NCI-H446 (cell line): ENCODE measurements at regions not wholly inside any gene's neighbourhood (a gene's known extent, or its start where the extent isn't known, plus 50 kb on each side); places are given as distances from the start of the nearest gene placed in this dataset.

Experiments
- DNase-seq, 2 experiments: peaks; one replicate each; lab custom pipeline; 2025; lab: John Stamatoyannopoulos, UW

DNA sequence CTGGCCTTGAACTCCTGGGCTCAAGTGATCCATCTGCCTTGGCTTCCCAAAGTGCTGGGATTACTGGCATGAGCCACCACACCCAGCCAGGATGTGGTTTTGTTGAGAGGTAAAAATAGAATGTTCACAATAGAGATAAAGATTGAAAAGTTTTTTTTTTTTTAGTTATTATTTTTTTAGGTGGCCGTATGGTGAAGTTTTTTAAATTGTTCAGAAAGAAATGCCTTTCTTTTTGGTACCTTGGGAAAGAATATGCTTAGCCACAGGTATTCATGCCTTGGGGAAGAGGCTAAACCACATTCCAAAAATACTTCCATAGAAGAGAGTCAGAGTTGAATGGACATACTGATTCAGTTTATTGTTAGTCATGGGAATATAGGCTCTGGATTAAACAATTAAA is 143.4 kb downstream of the C11orf91 start:
- DNase-seq = no peak

DNA sequence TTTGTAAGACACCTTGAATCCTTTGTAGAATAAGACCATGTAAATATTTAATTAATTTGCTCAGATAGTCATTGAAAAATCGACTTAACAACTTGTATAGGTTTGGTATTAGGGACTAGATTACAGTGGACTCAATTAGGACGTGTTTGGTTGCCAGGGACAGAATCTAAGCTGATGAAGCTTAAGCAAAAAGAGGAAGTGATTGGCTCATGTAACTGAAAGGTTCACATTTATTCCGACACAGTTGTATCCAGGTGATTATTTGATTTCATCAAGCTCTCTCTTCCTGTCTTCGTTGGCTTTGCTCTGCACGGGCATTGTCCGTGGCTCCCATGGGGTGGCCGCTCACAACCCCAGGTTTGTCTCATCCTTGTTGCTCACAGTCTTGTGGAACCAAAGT is 146.4 kb downstream of the C11orf91 start:
- DNase-seq = no peak

DNA sequence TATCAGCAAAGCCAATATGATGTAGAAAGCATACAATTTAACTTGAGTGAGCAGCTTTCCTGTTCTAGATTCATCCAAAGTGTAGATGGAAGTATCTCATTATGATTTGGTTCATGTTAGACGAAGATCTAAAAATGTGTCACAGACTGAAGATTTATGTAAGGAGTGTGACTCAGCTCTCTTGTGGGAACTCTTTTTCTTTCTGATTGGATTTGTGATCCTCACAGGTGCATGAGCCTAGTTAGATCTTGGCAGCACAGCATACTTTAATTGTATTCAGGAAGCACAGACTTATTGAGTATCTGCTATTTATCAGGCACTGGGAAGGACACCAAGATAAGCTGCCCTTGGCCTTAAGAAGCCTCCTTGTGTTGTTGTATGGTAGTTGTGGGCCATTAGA is 147.1 kb downstream of the C11orf91 start:
- no peak for DNase-seq

DNA sequence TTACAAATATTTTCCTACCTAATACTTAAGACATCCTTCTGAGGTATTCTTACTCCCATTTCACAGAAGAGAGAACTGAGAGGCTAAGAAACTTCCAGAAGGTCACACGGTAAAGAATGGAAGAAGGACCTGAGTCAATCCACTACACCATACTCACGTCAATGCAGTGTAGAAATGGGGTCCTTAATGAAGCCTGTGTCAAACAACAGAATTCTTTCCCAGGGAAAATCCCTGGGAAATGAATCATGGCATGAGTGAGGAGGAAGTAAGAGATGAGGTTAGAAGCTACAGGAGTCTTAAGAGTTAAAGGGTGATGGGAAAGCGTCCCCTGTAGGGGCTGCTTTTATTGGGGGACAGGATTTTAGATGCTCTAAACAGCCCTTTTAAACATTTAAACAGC is 147.9 kb downstream of the C11orf91 start:
- no peak for DNase-seq

DNA sequence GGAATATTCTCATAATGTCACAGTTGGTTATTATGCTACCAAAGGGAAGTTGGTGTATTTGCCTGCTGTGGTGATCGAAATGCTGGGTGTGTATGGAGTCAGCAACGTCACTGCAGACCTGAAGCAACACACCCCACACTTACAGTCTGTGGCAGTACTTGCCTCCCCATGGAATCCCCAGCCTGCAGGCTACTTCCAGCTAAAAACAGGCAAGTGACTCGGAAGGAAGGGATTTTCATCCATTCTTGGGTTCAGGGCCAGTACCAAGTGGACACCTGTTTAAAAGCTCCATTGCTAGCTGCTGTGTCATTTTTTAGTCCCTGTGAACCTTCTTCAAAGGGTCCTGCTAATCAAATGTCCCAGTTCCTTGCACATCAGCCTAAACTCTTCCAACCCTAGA is 149.6 kb downstream of the C11orf91 start:
- no peak for DNase-seq

DNA sequence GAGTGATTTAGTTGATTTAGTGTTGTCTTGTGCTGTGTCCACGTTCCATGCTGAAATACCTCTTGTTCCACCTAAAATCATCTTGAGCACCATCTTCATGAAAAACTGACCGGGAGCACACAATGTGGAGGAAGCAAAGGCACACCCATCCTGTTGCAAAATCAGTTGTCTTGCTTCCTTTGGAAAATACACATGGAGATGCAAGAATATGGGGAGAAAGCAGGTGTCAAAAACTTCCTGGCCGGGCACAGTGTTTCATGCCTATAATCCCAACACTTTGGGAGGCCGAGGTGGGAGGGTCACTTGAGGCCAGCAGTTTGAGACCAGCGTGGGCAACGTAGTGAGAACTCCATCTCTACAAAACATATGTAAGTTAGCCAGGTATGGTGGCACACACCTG is 151.1 kb downstream of the C11orf91 start:
- no peak for DNase-seq

DNA sequence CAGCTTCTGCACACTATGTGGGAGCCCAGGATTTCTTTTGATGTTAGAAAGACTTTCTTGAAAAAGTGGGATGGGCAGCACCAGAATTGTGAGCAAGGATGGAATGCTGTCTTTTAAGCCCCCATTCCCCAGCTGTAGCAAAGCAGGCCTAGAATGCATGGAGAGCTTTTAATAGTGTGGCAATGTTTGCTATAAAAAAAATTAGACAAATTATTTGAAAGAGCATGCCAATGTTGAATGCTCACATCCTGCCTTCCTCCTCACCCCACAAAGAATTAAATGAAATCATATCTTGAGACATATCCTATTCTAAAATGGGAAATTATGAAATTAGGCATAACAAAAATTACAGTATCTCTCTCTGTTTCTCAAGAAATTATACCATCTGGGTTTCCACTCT is 154.7 kb downstream of the C11orf91 start:
- no peak for DNase-seq

DNA sequence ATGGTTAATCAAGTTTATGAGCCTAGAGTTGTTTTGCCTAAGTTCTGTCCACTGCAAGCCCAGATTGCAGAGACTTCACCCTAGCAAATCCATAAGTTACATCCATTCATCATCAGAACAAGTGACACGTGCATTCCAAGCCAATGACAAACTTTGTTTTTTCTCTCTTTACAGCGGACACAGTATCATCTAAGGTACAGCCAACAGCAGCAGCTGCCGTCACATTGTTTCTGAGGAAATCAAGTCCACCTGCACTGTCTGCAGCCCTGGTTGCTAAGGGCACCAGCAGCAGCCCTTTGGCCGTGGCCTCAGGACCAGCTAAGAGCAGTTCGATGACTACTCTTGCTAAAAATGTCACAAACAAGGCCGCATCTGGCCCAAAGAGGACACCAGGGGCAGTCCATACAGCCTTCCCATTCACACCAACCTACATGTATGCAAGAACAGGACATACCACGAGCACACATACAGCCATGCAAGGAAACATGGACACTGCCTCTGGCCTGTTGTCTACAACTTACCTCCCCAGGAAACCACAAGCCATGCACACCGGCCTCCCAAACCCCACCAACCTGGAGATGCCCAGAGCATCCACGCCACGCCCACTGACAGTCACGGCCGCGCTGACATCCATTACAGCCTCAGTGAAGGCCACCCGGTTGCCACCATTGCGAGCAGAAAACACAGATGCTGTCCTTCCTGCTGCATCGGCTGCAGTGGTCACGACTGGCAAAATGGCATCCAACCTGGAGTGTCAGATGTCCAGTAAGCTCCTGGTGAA is 155.8 kb downstream of the C11orf91 start:
- no peak for DNase-seq

DNA sequence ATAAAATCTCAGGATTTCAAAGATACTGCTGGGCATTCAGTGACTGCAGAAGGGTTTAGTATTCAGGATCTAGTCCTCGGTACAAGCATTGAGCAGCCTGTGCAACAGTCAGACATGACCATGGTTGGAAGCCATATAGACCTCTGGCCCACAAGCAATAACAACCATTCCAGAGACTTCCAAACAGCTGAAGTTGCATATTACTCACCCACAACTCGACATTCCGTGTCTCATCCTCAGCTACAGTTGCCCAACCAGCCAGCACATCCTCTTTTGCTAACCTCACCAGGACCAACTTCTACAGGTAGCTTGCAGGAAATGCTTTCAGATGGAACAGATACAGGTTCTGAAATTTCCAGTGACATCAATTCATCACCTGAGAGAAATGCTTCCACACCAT is 156.8 kb downstream of the C11orf91 start:
- no peak for DNase-seq

DNA sequence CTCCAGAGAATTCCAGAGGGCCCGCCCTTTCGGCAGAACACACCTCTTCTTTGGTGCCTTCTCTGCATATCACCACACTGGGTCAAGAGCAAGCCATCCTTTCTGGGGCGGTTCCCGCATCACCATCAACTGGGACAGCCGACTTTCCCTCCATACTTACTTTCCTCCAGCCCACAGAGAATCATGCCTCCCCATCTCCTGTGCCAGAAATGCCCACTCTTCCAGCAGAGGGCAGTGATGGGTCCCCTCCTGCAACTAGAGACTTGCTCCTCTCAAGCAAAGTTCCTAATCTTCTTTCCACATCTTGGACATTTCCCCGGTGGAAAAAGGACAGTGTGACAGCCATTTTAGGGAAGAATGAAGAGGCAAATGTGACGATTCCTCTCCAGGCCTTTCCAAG is 157.7 kb downstream of the C11orf91 start:
- DNase-seq = peak; percentile 12 to 48

DNA sequence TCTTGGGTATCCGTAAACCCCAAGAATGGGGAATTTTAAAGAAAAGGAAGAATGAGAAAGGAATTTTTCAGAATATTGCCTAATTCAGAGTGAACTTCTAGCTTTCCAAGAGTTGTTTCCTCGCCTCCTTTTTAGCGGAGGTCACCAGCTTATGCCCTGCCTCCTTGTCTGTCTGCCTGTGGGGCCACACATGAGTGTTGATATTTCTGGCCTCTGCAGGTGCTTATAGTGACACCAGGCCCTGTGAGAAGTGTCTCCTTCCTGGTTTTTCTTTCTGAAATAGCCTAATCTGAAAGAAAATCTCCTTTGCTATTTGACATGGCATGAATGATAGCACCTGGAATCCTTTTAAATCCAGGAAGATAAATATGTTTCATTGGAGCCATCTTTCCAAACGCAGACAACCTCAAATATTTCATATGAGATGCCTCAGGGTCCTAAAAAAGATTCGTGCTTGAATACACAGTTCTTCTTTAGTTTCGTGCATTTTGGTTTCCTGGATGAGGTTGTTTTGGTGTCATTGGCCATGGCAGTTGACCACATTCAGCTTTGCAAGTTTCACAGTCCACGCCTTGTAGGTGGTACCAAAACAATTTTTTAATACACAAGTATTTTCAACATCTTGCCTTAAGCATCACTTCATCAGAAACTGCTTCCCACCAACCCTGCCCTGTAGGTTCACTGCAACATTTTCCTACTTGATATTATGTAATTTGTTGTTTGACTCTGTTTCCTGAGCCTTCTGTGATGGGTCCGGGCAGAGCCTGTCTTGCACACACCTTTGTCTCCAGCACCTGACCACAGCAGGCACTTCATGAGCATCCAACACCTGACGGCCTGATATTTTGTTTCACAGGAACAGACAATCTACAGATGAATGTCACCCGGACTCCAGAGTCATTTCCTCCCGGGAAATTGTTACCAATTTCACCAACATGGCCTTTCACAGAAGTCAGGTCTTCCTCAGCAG is 159.4 kb downstream of the C11orf91 start:
- no peak for DNase-seq

DNA sequence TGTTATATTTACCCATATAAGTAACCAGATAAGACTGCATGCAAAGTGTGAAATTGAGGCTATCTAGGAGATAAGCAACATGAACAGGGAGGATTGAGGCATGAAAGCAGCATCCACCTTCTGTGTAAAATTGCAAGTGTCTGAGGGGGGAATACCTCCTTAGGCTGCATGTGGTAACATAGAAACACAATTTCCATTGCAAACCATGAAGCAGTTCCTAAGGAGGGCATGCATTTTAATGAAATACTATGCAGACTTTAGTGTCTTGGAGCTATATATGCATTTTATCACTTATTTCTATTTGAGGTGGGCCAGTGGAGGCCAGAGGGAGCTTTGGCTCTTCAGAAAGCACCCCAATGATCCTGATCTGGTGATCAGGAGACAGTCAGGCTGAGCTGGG is 160.2 kb downstream of the C11orf91 start:
- DNase-seq = no peak

DNA sequence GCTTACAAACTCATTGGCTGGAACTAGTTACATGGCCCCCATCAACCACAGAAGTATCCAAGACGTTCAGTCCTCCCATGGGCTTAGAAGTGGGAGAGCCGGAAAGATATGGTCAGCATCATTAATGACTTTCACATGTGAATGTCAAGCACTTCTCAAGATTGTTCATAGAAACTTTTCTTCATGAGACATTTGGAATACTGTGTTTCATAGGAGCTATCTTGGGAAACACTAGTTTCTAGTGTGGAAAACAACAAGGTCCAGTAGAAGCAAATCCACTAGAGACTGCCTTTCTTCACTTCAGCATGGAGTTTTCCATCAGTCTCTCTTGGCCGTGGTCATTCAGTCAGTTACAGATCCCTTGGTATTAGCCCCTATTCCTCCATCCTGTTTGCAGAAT is 160.9 kb downstream of the C11orf91 start:
- no peak for DNase-seq

DNA sequence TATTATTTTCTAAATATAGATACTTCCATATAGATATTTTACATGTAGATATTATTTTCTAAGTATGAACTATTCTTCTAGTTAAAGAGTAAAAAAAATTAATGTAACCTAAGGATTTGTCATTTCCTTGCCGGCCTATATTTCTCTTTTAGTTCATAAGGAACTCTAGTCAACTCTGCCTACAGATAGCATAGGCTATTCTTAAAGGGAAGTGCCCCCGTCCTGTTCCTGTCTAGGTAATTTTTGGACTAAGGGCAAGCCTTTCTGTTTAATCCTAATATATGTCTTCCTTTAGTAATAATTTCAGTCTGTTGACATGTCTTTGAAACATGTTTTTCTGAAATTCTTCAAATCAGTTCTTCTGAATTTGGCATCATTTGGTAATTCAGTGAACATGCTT is 161.9 kb downstream of the C11orf91 start:
- DNase-seq = no peak

DNA sequence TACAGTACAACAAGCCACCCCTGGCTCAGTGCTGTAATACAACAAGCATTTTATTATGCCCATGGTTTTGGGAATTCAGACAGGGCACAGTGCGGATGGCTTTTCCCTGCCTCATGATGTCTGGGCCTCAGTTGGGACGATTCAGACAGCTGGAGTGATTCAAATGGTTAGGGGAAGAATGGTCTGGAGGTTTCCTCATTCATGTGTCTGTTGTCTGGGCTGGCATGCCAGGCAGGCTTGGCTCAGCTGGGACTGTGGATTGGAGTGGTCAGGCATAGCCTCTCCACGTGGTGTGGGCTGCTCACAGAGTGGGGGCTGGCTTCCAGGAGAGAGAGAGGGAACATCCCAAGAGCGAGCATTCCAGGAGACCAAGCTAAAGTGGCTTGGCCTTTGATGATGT is 164.4 kb downstream of the C11orf91 start:
- no peak for DNase-seq

DNA sequence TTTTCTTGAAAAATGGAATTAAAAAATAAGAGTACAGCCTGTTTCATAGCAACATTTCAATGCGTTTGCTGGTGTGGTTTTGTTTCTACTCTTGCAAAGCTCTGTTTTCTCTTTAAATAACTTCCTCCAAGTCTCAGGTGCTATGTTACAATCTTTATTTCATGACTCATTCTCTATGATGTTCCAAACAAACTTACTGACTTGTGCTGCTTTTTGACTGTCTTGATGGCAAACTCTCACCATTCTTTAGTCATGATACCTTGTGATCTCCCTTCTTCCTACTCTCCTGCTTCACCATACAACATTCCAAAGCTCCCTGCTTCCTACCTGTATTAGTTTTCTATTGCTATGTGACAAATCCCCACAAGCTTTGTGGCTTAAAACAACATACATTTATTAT is 166.1 kb downstream of the C11orf91 start:
- DNase-seq = no peak

DNA sequence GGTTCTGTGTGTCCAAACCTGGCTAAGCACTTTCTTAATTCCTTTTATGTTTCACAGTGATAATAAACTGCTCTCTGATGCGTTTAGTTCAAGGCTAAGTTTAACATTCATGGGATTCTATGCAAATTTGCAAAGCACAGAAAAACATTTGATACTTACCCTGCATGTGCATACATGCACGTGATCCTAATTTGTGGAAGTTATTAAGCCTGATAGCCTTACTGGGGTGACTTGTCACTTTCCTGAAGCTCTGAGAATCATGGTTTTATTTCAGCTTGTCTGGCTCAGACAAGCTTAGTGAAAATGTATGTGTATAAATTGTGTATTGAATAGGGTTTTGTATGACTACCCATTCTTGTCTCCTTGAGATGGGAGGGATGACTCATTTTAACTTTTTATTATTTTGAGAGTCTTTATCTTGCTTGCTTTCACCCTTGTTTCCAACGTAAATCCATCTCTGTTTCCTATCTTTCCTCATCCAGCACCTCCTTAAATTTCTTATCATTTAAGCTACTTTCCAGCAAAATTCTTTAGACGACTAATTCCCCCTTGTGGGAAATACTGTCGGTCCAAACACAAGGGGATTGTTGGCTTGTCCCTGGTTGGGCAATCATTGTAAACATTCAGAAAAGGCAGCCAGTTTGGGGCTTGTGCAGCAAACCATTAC is 167.1 kb downstream of the C11orf91 start:
- DNase-seq = no peak

DNA sequence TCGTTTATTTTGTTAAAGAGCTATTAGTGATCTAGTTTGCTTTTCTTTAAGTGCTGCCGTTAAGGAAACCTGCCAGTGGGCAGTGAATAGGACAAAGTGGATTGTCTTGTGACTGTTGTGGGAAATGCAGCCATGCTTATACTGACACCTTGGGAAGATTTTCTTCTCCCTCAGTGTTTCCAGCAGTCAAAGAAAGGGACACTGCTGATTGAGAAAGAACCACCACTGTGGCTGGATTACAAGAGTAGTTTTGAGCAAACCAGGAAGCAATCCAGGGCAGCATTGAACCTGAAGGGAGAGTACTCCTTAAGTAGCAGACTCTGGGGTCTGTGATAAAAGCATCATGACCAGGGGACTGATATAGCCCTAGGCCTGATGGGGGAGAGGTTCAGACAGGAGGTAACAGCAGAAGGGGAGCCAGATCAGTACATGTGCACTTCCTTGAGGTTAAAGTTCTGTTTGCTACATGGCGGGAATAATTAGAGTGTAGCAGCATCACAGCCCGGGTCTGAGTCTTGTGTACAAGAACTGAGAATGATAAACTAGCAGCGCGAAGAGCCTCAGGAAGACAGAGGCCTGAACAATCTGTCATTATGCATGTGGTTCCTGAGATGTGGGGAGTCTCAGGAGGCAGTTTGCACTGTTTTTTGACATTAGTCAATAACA is 167.8 kb downstream of the C11orf91 start:
- DNase-seq = no peak

DNA sequence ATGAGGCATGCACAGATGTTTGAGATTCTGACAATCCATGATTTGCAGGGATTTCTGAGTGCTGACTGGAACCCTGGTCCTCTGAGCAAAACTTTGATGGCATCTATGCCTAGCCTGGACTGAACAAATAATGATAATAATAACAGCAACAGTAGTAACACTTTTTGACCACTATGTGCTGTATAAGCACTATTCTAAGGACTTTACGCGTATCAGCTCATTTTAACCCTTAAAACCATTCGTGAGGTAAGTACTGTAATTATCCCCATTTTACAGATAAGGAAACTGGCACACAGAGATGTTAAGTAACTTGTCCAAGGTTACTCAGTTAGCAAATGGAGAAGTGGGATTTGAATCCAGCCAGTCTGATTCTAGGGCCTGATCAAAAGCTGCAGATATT is 168.4 kb downstream of the C11orf91 start:
- no peak for DNase-seq

DNA sequence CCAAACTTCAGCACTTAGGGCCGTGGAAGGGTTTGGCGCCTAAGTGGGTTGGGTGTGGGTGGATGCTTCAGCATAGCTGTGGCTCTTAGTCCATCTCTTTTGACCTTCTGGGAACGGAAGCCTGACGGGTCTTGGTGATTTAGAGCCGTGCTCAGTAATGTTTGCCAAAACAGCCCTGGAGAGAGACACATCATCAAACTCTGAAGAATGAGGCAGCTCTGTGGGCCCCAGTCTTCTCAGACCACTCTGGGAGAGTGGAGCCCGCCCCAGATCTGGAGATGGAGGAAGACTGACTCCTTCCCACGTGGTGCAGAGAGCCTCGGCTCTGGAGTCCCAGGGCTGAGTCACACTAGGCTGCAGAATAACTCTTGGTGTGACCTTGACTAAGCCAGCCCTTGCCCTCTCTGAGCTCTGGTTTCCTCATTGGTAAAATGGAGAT is 168.9 kb downstream of the C11orf91 start:
- no peak for DNase-seq

DNA sequence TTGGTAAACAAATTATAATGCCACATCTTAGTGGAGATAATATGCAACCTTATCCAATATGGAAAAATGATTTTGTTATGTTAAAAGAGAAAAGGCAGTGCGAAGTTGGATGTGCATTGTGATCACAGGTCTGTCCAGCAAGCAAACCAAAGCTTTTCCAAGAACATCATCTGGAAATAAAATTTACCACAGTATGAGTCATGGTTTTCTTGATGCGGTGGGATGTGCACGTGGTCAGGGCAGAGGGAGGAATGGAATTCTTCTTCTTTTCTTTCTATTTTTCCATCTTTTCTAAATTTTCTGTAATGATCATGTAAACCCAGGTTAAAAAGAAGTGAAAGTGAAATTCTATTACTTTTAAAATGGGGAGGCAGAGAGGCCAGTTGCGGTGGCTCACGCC is 169.8 kb downstream of the C11orf91 start:
- no peak for DNase-seq

DNA sequence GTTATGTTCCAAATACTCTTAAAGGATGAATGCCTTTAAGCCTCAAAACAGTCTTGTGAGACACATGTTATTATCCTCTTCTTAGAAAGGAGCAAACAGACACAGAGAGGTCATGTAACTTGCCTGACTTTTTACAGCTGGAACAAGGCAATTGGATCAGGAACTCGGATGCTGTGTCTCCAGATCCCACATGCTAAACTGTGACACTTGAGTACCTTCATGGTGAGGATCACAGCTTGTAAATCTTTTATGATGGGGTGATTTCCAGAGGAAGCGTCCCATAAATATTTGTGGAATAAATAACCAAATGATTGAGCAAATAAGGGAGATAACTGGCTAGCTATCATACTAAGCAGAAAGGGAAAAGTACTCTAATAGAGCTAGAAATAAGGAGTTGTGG is 171.2 kb downstream of the C11orf91 start:
- no peak for DNase-seq
